ENCODE measurements at regions not wholly inside any gene's neighbourhood (a gene's known extent, or its start where the extent isn't known, plus 50 kb on each side); places are given as distances from the start of the nearest gene placed in this dataset.

DNA sequence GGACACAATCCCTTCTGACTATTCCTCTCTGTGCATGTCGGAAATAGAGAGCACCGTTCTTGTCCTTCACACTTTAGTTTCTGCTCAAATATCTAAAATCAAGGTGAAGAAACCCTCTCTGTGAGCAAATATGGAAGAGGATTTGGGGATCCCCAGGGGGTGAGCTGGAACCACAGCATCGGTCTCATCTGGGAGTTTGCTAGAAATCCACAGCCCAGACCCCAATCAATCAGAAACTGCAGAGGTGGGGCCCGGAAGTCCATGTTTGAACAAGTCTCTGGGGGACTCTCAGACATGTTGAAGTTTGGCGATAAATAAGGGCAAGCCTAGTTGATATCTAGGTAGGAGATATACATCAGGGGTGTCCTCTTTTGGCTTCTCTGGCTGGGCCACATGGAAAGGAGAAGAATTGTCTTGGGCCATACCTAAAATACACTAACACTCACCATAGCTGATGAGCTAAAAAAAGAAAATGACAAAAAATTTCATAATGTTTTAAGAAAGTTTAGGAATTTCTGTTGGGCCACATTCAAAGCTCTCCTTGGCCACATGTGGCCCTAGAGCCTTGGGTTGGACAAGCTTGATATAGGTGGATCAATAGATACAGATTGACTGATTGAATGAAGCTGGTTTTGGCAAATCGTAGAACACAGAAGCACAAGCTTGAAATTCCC is 168.0 kb upstream of the FOXF1 start:
- H3K4me1 ChIP-seq (ENCODE audit: insufficient read depth, low read length) = peaks cover 24% of the 10 kb centered on the region
- H3K9ac ChIP-seq (ENCODE audit: low read depth, low read length) = no peak overlapping the region
- H3K36me3 ChIP-seq (ENCODE audit: insufficient read depth, low read length) = no peaks in the 10 kb centered on the region
- no peak overlapping the region for H3K27ac ChIP-seq (ENCODE audit: low read depth, low read length)
- peaks cover 76% of the 10 kb centered on the region for H3K27me3 ChIP-seq (ENCODE audit: insufficient read depth, low read length)
- no peak overlapping the region for H3K4me3 ChIP-seq (ENCODE audit: low read length)
- H3K9me3 ChIP-seq (ENCODE audit: insufficient read depth, low read depth, low read length) = no peaks in the 10 kb centered on the region
- WGBS = 74% methylated on average over 5 of the region's 6 CpGs

DNA sequence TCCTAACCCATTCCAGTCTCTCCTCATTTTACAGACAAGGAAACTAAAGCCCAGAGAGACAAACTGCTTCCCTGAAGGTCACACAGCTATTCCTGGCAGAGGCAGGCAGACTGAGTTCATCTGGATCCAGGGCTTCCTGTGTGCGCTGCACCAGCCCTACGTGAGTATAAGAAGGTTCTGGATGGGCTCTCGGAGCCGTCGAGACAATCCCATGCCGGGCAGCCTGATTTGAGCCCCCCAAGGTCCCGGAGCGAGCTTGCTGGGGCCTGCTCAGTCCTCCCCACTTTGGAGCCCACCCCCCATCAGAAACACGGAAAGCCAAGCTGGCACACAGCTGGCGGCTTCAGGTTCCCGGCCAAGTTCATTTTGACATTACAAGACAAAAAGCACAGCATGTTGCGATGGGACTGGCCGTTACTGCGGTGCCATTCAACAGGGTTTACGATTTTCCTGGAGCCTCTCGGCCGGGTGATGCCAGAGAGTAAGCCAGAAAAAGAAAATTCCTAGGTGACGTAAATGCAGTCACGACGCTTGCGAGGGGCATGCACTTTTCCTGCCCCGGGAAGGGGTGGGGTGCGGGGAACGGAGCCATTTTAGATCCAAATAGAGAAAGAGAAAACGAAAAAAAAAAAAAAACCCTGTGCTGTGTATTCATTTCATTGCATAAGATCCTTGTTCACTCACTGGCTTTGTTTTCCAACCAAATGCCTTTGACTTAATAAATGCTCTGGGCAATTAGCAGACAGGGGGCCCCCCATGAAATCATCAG is 167.1 kb upstream of the FOXF1 start:
- Histone ChIP-seq H3K36me3 (ENCODE audit: insufficient read depth, low read length) (no peaks in the 10 kb centered on the region), H3K27me3 (ENCODE audit: insufficient read depth, low read length) (peaks cover 71% of the 10 kb centered on the region), H3K27ac (ENCODE audit: low read depth, low read length) (no peak overlapping the region), H3K4me3 (ENCODE audit: low read length) (no peak overlapping the region), H3K4me1 (ENCODE audit: insufficient read depth, low read length) (peaks cover 24% of the 10 kb centered on the region), H3K9me3 (ENCODE audit: insufficient read depth, low read depth, low read length) (no peaks in the 10 kb centered on the region), H3K9ac (ENCODE audit: low read depth, low read length) (no peak overlapping the region)
- 57% methylated on average over 23 of the region's 25 CpGs for WGBS

DNA sequence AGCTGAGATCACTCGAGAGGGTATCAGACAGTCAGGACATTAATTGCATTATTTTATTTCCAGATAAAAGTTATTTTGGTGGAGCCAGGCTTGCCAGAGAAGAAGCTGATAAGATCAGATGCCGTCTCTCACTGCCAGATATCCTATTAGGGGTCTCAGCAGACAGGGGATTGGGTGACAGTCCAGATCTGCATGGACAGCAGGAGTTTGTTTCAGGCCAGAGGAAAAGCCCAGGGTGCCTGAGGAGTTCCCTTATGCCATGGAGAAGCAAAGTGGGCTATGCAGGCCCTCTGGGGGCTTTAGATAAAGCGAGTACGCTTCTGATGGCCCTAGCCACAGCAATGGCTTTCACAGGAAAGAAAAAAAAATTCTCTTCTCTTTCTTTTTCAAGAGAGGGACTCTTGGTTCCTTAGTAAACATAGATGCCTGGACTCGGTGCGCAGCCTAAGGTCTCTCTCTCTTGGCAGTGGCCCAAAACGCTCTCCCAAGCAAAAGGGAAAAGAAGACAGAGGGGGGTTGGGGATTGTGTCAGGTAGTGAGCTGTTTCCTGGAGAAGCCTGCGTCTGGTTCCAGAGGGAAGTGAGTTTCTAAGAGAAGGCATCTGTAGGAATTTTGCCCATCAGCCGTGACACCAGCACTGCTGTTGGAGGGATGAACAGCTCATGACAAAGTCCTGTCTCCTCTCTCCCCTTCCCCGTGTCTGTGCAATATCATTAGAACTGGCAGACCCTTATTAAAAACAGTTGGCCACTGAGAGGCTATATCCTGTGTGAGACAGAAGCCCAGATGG is 166.3 kb upstream of the FOXF1 start:
- Histone ChIP-seq H3K9ac (ENCODE audit: low read depth, low read length) (no peak overlapping the region), H3K4me3 (ENCODE audit: low read length) (no peak overlapping the region), H3K9me3 (ENCODE audit: insufficient read depth, low read depth, low read length) (no peaks in the 10 kb centered on the region), H3K27me3 (ENCODE audit: insufficient read depth, low read length) (peaks cover 64% of the 10 kb centered on the region), H3K4me1 (ENCODE audit: insufficient read depth, low read length) (peaks cover 24% of the 10 kb centered on the region), H3K27ac (ENCODE audit: low read depth, low read length) (no peak overlapping the region), H3K36me3 (ENCODE audit: insufficient read depth, low read length) (no peaks in the 10 kb centered on the region)
- 49% methylated on average over 10 of the region's 10 CpGs for WGBS

DNA sequence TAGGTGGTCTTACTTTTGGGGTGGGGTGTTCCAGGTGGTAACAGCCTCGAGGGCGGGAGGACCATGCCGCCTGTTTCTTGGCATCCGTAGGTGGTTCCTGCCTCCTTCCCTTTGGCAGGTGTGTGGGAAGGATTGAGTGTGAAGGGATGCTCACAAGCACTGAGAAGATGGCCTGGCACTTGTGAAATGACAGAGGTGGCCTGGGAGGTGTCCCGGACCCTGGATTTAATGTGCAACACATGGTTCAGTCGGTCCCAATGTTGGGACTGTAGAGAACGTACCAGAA is 165.8 kb upstream of the FOXF1 start:
- H3K27me3 ChIP-seq (ENCODE audit: insufficient read depth, low read length) = peaks cover 60% of the 10 kb centered on the region
- WGBS = 66% methylated on average over 7 of the region's 7 CpGs

DNA sequence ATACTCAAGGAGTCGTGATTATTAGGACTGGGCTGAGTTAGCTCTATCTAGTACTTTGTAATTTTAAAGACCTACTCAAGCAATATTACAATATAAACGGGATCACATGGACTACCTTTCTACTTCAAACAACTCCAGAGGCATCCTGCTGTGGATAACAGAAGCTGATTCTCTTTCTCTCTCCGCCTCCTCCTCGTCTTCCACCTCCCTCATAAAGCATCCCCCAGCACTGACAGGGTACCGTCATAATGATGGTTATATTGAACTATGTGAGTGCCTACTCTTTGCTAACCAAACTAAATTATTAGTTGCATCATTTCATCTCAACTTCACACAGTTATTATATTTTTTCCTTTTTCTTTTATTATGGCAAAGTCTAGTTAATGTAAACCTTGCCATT is 165.4 kb upstream of the FOXF1 start:
- peaks cover 24% of the 10 kb centered on the region for H3K4me1 ChIP-seq (ENCODE audit: insufficient read depth, low read length)

More for the DNA sequence above, 165.8 kb upstream of the FOXF1 start:
- no peak overlapping the region for H3K27ac ChIP-seq (ENCODE audit: low read depth, low read length)
- no peak overlapping the region for H3K4me3 ChIP-seq (ENCODE audit: low read length)
- no peaks in the 10 kb centered on the region for H3K36me3 ChIP-seq (ENCODE audit: insufficient read depth, low read length)
- H3K9ac ChIP-seq (ENCODE audit: low read depth, low read length) = no peak overlapping the region
- H3K4me1 ChIP-seq (ENCODE audit: insufficient read depth, low read length) = peaks cover 24% of the 10 kb centered on the region
- no peaks in the 10 kb centered on the region for H3K9me3 ChIP-seq (ENCODE audit: insufficient read depth, low read depth, low read length)

DNA sequence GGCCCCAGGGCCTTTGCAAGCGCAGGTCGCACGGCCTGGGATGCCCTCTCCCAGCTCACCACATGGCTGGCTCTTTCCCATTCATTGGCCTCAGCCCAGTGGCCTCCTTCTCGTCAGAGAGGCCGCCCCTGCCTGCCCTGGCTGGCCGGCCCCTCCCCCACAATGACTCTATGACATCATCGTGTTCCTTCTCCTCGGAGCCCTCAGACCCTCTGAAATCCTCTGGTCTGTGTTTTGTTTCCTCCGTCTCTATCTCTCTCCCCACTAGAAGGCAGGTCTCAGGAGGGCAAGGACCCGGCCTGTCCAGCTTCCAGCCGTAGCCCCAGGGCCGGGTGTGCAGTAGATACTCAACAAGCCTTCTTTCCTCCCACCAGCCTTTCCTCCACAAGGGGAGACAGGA is 164.8 kb upstream of the FOXF1 start:
- 46% methylated on average over 11 of the region's 12 CpGs for WGBS
- H3K9me3 ChIP-seq (ENCODE audit: insufficient read depth, low read depth, low read length) = no peaks in the 10 kb centered on the region
- no peaks in the 10 kb centered on the region for H3K36me3 ChIP-seq (ENCODE audit: insufficient read depth, low read length)
- H3K4me3 ChIP-seq (ENCODE audit: low read length) = no peak overlapping the region
- H3K27me3 ChIP-seq (ENCODE audit: insufficient read depth, low read length) = peaks cover 57% of the 10 kb centered on the region
- no peak overlapping the region for H3K9ac ChIP-seq (ENCODE audit: low read depth, low read length)
- no peak overlapping the region for H3K27ac ChIP-seq (ENCODE audit: low read depth, low read length)
- H3K4me1 ChIP-seq (ENCODE audit: insufficient read depth, low read length) = peaks cover 28% of the 10 kb centered on the region

More for the DNA sequence above, 165.4 kb upstream of the FOXF1 start:
- H3K27ac ChIP-seq (ENCODE audit: low read depth, low read length) = no peak overlapping the region
- no peaks in the 10 kb centered on the region for H3K36me3 ChIP-seq (ENCODE audit: insufficient read depth, low read length)
- no peak overlapping the region for H3K9ac ChIP-seq (ENCODE audit: low read depth, low read length)
- H3K4me3 ChIP-seq (ENCODE audit: low read length) = no peak overlapping the region
- WGBS = 14% methylated on average over 2 of the region's 5 CpGs
- peaks cover 59% of the 10 kb centered on the region for H3K27me3 ChIP-seq (ENCODE audit: insufficient read depth, low read length)
- no peaks in the 10 kb centered on the region for H3K9me3 ChIP-seq (ENCODE audit: insufficient read depth, low read depth, low read length)

DNA sequence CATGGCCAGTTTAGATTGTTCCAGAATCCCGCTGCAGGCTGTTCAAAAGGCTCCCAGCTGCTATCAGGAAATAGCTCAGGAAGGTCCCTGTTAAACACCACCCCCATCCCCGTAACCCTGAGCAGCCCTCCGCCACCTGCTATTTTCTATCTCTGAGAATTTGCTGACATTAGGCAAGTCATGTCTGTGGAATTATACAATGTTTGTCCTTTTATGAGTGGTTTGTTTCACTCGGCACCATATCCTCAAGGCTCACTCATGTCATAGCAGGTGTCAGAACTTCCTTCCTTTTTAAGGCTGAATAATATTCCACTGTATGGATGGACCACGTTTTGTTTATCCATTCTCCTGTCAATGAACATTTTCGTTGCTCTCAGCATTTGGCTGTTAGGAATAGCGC is 164.3 kb upstream of the FOXF1 start:
- no peak overlapping the region for H3K9ac ChIP-seq (ENCODE audit: low read depth, low read length)
- H3K9me3 ChIP-seq (ENCODE audit: insufficient read depth, low read depth, low read length) = no peaks in the 10 kb centered on the region
- no peaks in the 10 kb centered on the region for H3K36me3 ChIP-seq (ENCODE audit: insufficient read depth, low read length)
- H3K27me3 ChIP-seq (ENCODE audit: insufficient read depth, low read length) = peaks cover 52% of the 10 kb centered on the region
- 91% methylated on average over 7 of the region's 7 CpGs for WGBS
- no peak overlapping the region for H3K4me3 ChIP-seq (ENCODE audit: low read length)
- peaks cover 27% of the 10 kb centered on the region for H3K4me1 ChIP-seq (ENCODE audit: insufficient read depth, low read length)
- H3K27ac ChIP-seq (ENCODE audit: low read depth, low read length) = no peak overlapping the region

DNA sequence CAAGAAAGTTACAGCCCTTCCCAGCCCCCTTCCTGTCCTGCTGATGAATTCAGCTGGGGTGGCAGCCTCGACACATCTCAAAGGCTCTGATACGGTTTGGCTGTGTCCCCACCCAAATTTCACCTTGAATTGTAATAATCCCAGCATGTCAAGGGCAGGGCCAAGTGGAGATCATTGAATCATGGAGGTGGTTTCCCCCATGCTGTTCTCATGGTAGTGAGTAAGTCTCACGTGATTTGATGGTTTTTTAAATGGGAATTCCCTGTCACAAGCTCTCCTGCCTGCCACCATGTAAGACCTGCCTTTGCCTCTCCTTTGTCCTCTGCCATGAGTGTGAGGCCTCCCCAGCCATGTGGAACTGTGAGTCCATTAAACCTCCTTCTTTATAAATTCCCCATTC is 163.2 kb upstream of the FOXF1 start:
- Histone ChIP-seq H3K9ac (ENCODE audit: low read depth, low read length) (no peak overlapping the region), H3K27ac (ENCODE audit: low read depth, low read length) (no peak overlapping the region), H3K9me3 (ENCODE audit: insufficient read depth, low read depth, low read length) (no peaks in the 10 kb centered on the region), H3K36me3 (ENCODE audit: insufficient read depth, low read length) (no peaks in the 10 kb centered on the region), H3K4me3 (ENCODE audit: low read length) (no peak overlapping the region), H3K4me1 (ENCODE audit: insufficient read depth, low read length) (peaks cover 23% of the 10 kb centered on the region), H3K27me3 (ENCODE audit: insufficient read depth, low read length) (peaks cover 41% of the 10 kb centered on the region)
- 75% methylated on average over 3 of the region's 3 CpGs for WGBS

DNA sequence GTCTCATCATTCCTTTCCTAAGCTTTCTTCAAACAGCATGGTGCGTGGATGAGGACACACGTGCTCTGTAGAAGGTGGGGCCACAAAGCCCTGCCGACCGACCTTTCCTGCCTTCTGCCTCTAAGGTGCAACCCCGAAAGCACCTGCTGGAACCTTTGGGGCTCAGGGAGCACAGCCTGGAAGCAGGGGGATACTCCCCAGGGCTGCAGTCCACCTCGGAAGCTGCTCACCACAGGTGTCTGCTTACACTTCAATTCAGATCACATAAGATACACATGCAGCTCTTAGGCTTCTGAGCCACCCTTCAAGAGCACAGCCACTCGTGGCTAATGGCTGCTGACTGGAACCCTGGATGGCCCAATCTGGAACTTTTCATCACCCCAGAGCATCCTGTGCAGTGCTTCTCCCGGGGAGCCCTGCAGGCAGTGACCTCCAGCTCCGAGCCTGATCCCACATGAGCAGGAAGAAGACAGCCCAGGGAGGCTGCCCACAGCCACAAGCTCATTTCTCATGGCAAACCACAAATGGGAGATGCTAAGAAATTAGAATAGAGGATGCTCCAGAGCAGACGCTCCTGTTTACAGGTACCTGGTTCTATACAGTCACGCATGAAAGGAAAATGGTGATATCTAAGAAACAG is 162.3 kb upstream of the FOXF1 start:
- Histone ChIP-seq H3K36me3 (ENCODE audit: insufficient read depth, low read length) (no peaks in the 10 kb centered on the region), H3K27ac (ENCODE audit: low read depth, low read length) (no peak overlapping the region), H3K9me3 (ENCODE audit: insufficient read depth, low read depth, low read length) (no peaks in the 10 kb centered on the region), H3K9ac (ENCODE audit: low read depth, low read length) (no peak overlapping the region), H3K4me1 (ENCODE audit: insufficient read depth, low read length) (peaks cover 23% of the 10 kb centered on the region), H3K27me3 (ENCODE audit: insufficient read depth, low read length) (peaks cover 32% of the 10 kb centered on the region), H3K4me3 (ENCODE audit: low read length) (no peak overlapping the region)
- 83% methylated on average over 11 of the region's 11 CpGs for WGBS

DNA sequence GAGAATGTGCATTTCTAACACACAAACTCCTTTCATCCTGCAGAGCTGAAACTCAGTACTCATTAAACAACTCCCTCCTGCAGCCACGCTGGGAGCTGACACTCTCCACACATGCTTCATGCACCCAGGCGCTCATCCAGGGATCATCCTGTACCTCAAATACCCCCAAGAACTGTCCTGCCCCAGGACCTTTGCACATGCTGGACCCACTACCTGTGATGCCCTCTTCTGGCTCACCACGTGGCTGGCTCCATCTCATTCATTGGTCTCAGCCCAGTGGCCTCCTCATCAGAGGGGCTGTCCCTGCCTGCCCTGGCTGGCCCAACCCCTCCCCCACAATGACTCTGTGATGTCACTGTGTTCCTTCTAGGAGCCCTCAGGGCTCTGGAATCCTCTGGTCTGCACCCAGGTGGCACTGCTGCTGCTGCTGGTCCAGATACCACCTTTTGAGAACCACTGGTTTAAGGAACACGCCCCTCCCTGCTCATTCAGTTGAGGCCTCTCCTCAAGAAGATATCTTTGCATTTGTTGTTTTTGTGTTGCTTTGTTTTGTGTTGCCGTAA is 160.9 kb upstream of the FOXF1 start:
- 85% methylated on average over 5 of the region's 5 CpGs for WGBS
- Histone ChIP-seq H3K27ac (ENCODE audit: low read depth, low read length) (no peak overlapping the region), H3K36me3 (ENCODE audit: insufficient read depth, low read length) (no peaks in the 10 kb centered on the region), H3K4me1 (ENCODE audit: insufficient read depth, low read length) (peaks cover 17% of the 10 kb centered on the region), H3K9ac (ENCODE audit: low read depth, low read length) (no peak overlapping the region), H3K4me3 (ENCODE audit: low read length) (no peak overlapping the region), H3K9me3 (ENCODE audit: insufficient read depth, low read depth, low read length) (no peaks in the 10 kb centered on the region), H3K27me3 (ENCODE audit: insufficient read depth, low read length) (peaks cover 18% of the 10 kb centered on the region)

Data from HUES64 (cell line).